ENCODE measurements at regions not wholly inside any gene's neighbourhood (a gene's known extent, or its start where the extent isn't known, plus 50 kb on each side); places are given as distances from the start of the nearest gene placed in this dataset.

DNA sequence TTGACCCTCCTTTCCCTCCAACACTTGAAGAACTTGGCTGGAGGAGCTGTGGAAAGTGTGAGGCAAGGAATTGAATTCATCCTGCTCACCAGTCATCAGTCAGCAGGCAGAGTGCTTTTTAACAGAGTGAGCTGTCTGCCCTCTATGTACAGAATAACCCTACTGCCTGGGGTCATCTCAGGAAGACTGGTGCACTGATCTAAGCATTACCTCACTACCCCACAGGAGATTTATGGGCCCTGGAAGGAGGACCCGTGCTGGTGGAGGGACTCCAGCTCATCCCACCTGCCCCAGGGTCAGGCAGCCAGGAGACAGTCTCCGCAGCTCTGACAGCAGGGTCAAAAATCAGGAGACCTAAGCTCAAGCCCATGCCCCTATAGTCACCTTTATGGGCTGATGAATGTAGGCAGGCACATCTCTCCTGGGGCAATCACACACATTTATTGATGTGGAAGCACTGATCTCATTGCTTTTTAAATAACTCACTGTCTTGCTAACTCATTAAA is 270.8 kb upstream of the SESN3 start:
- TF ChIP-seq MAFK (IDR thresholded peaks at IDR 0.05; ENCODE audit: low read depth, low read length) (no peak), FOSL1 (IDR thresholded peaks at IDR 0.05; ENCODE audit: insufficient read depth, low read depth, low read length) (no peak)
- TF ChIP-seq, protein P1, sequence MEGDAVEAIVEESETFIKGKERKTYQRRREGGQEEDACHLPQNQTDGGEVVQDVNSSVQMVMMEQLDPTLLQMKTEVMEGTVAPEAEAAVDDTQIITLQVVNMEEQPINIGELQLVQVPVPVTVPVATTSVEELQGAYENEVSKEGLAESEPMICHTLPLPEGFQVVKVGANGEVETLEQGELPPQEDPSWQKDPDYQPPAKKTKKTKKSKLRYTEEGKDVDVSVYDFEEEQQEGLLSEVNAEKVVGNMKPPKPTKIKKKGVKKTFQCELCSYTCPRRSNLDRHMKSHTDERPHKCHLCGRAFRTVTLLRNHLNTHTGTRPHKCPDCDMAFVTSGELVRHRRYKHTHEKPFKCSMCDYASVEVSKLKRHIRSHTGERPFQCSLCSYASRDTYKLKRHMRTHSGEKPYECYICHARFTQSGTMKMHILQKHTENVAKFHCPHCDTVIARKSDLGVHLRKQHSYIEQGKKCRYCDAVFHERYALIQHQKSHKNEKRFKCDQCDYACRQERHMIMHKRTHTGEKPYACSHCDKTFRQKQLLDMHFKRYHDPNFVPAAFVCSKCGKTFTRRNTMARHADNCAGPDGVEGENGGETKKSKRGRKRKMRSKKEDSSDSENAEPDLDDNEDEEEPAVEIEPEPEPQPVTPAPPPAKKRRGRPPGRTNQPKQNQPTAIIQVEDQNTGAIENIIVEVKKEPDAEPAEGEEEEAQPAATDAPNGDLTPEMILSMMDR (IDR thresholded peaks at IDR 0.05; ENCODE audit: control extremely low read depth in 1 of 3, insufficient read depth in 1 of 3, low read depth in 1 of 3, low read length in 3 of 3) = no peak
